ENCODE measurements at regions not wholly inside any gene's neighbourhood (a gene's known extent, or its start where the extent isn't known, plus 50 kb on each side); places are given as distances from the start of the nearest gene placed in this dataset.

DNA sequence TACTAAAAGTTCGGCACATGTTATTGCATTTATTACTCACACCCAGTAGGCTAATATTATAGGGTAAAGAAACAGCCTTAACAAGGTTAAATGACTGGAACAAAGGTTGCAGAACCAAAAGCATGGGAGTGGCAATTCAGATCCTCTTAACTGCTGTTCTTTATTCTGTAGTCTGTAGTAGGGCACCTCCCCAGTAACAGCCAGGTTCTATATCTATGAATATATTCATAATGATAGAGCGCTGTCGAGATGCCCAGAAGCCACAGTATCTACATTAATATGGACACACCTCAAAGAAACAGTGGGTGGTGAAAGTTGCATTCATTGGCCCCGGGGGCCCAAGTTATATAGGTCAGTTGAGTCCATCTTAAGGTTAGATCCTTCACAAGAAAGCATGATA, 340.9 kb upstream of the THRB start (continued):
- no peak for TF ChIP-seq EP300 (IDR thresholded peaks at IDR 0.05; ENCODE audit: borderline replicate concordance in 1 of 2, control insufficient read depth in 1 of 2, low read depth in 2 of 2, low read length in 2 of 2)

DNA sequence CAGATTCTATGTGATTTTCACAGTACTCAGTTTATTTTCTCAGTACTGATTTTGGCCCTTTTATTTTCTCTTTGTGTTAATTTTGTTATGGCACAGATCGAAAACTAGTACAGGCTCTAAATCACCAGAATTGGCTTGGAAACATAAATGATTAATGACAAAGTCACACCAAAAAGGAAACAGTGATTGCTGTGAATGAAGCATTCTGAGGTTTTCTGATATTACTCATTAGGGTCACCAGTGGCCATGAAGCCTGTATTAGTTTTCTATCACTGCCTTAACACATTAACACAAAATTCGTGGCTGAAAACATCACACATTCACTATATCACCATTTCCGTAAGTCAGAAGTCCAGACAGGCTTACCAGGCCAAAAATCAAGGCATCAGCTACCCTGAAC, 343.0 kb upstream of the THRB start:
- no peak overlapping the region for H3K27ac ChIP-seq (ENCODE audit: control insufficient read depth, insufficient read depth)
- intact Hi-C loops (cut with micrococcal nuclease; ENCODE audit: unreplicated experiment): no loop called here
- POLR2A ChIA-PET: no interaction called here
- H2AFZ ChIP-seq (ENCODE audit: control insufficient read depth, low read depth, low read length): no peak overlapping the region
- in situ Hi-C loops (cut with MboI): no loop called here
- no peak overlapping the region for H3K4me2 ChIP-seq (ENCODE audit: control insufficient read depth, insufficient read depth)
- TF ChIP-seq, protein P1, sequence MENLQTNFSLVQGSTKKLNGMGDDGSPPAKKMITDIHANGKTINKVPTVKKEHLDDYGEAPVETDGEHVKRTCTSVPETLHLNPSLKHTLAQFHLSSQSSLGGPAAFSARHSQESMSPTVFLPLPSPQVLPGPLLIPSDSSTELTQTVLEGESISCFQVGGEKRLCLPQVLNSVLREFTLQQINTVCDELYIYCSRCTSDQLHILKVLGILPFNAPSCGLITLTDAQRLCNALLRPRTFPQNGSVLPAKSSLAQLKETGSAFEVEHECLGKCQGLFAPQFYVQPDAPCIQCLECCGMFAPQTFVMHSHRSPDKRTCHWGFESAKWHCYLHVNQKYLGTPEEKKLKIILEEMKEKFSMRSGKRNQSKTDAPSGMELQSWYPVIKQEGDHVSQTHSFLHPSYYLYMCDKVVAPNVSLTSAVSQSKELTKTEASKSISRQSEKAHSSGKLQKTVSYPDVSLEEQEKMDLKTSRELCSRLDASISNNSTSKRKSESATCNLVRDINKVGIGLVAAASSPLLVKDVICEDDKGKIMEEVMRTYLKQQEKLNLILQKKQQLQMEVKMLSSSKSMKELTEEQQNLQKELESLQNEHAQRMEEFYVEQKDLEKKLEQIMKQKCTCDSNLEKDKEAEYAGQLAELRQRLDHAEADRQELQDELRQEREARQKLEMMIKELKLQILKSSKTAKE (IDR thresholded peaks at IDR 0.05; ENCODE audit: low read depth, poor library complexity, severe bottlenecking): no peak
- TF ChIP-seq EED (IDR thresholded peaks at IDR 0.05; ENCODE audit: low read depth) (no peak), POLR2A (IDR thresholded peaks at IDR 0.05; ENCODE audit: low read depth, low read length) (no peak), STAT1 (conservative IDR thresholded peaks at IDR 0.05) (no peak), MYC (IDR thresholded peaks at IDR 0.05; ENCODE audit: insufficient read depth, insufficient read length, insufficient replicate concordance, low read length, severe bottlenecking) (no peak), NR2C2 (IDR thresholded peaks at IDR 0.05; ENCODE audit: borderline replicate concordance, control insufficient read depth, insufficient read length, low read depth) (no peak), NFYB (IDR thresholded peaks at IDR 0.05; ENCODE audit: insufficient read depth, low read depth, low read length) (no peak), CBX3 (IDR thresholded peaks at IDR 0.05; ENCODE audit: borderline replicate concordance, low read depth) (no peak), NR2C1 (IDR thresholded peaks at IDR 0.05) (no peak), EP300 (IDR thresholded peaks at IDR 0.05; ENCODE audit: borderline replicate concordance in 1 of 2, control insufficient read depth in 1 of 2, low read depth in 2 of 2, low read length in 2 of 2) (no peak)
- TF ChIP-seq, protein P2, sequence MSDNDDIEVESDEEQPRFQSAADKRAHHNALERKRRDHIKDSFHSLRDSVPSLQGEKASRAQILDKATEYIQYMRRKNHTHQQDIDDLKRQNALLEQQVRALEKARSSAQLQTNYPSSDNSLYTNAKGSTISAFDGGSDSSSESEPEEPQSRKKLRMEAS (IDR thresholded peaks at IDR 0.05; ENCODE audit: low read depth, low read length): no peak
- no peaks in the 10 kb centered on the region for H3K9me3 ChIP-seq (replicated peaks; ENCODE audit: control insufficient read depth, insufficient read depth, low read length)
- no peak overlapping the region for H3K4me3 ChIP-seq
- RAD21 ChIA-PET (ENCODE audit: unreplicated experiment): no interaction called here
- H3K79me2 ChIP-seq (ENCODE audit: control insufficient read depth, insufficient read depth, low read length): no peaks in the 10 kb centered on the region
- H3K9ac ChIP-seq (ENCODE audit: control insufficient read depth, insufficient read depth, low read length): no peak overlapping the region
- H3K27me3 ChIP-seq (replicated peaks in 1 of 2; ENCODE audit: control insufficient read depth in 2 of 2, insufficient read depth in 2 of 2, low read length in 1 of 2): no peaks in the 10 kb centered on the region
- BruUV-seq (replicated peaks): no TSS peak
- SMC1A ChIA-PET (ENCODE audit: uncharacterized antibody, unreplicated experiment): no interaction called here
- H3K36me3 ChIP-seq (ENCODE audit: control insufficient read depth in 2 of 2, insufficient read depth in 2 of 2, low read length in 1 of 2): no peaks in the 10 kb centered on the region
- WGBS (ENCODE audit: insufficient coverage, insufficient replicate concordance, low lambda C conversion rate, missing lambda C conversion rate): 6% methylated on average over 3 of the region's 3 CpGs
- ATAC-seq (no peak), FAIRE-seq (no peak), DNase-seq (ENCODE audit: low read depth, low spot score) (no peak)
- H3K4me1 ChIP-seq (ENCODE audit: control insufficient read depth, insufficient read depth, low read length): no peaks in the 10 kb centered on the region
- CTCF ChIA-PET: no interaction called here
- no peaks in the 10 kb centered on the region for H4K20me1 ChIP-seq (ENCODE audit: control insufficient read depth, insufficient read depth)

Data from GM12878 (cell line).